SH-SY5Y (cell line): ENCODE measurements at regions not wholly inside any gene's neighbourhood (a gene's known extent, or its start where the extent isn't known, plus 50 kb on each side); places are given as distances from the start of the nearest gene placed in this dataset.

Experiments used
- GATA2 ChIP-seq: IDR thresholded peaks from 2 replicates; pipeline ENCODE4 v1.6.1; 2011; ENCODE audit warnings: mild to moderate bottlenecking, low read depth, low read length
- GATA3 ChIP-seq: IDR thresholded peaks from 2 replicates; pipeline ENCODE4 v1.6.1; 2011; ENCODE audit warnings: low read depth, mild to moderate bottlenecking, low read length, moderate library complexity

DNA sequence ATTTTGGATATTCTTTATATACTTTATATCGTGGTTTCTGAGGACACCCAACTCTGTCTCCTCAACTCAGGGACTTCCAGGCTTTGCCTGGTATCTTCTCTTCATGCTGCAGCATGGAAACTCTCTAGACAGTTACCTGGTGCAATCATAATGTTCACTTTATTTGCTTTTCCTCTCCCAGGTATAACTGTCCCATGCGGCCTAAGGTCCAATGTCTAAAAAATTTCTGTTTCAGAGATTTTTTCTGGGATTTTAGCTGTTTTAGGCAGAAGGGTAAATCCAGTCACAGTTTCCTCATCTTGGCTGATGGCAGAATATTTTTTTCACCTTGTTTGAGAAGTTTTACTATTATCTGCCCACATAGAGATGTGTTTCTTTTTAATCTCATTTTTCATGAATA is 139.9 kb upstream of the KCNMB2 start:
- no peak for TF ChIP-seq GATA2
- no peak for TF ChIP-seq GATA3

DNA sequence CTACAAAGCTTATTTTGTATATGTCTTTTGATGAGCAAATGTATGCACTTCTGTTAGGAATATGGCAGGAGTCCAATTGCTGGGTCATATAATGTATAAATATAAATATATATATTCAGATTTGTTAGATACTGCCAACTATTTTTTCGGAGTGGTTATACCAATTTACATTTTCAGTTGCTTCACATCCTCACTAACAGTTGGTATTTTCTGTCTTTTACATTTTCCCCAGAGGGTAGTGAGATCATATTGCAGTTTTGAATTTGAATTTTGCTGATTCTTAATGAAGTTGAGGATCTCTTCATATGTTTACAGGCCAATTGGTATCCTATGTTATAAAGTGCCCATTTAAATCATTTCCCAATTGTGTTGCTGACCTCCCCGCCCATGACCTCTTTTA is 139.0 kb upstream of the KCNMB2 start:
- TF ChIP-seq GATA3 = no peak
- no peak for TF ChIP-seq GATA2

DNA sequence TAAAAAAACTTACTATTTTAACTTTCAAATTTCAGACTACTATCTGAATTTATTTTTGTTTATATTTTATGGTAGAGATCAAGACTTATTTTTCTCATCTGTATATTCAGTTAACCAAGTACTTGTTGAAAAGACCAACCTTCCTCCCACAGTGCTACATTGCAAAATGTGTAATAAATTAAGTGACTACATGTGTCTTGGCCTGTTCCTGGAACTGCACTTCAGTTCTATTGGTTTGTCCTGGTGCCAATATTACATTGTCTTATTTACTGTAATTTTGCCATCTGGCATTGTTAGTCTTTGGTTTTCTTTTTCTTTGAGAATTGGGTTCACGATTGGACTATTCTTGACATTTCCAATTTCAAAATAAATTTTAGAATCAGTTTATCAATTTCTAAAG is 138.4 kb upstream of the KCNMB2 start:
- TF ChIP-seq GATA2 = no peak

DNA sequence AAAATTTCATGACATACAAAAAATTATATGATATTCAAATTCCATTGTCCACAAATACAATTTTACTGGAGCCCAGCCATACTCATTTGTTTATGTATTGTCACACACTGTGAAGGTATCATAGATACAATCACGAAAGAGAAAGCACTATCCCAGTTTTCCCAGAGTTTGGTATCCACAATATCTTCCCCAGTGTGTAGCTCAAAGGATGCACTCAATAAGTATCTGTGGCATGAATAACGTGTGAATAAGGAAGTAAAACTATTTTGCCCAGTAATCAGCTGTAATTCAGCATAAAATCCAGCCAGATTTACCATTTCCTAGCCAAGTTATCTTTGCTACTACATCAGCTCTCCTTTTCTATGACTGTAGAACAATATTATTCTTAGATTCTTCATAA is 131.3 kb upstream of the KCNMB2 start:
- TF ChIP-seq GATA2 = no peak
- TF ChIP-seq GATA3 = no peak

DNA sequence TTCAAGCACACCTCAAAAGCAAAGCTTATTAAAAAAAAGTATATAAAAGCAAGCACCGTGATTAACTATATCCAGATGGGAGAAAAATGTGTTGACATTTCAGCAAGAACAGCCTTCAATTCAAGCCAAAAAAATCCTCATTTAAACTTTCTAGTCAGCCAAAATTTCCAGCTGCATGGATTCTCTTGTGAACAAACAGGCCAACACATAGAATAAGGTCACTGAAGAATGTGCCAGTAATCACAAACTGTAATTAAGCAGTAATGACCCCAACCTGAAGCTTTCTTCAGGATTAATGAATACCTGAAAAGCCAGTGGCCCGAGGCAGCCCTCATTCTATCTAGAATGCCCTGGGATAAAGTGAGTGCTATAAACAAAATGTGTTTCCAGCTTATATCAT is 130.7 kb upstream of the KCNMB2 start:
- no peak for TF ChIP-seq GATA2
- TF ChIP-seq GATA3 = no peak

DNA sequence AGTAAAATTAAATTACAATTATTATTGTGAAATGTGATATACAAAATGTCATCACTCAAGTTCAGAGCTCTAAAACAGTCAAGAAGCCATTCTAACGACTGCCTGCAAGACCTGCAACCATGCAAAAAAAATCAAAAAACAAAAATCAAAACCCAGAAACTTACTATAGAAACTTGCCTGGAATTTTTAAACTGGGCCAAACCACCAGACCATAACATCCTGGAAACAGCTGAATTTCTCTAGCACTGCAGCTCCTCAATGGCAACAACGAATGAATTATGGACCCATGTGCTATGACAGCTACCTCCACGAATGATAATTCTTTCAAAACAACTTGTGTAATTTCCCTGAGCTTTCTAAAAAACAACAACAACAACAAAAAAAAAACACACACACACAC is 130.0 kb upstream of the KCNMB2 start:
- TF ChIP-seq GATA3 (no peak), GATA2 (no peak)

DNA sequence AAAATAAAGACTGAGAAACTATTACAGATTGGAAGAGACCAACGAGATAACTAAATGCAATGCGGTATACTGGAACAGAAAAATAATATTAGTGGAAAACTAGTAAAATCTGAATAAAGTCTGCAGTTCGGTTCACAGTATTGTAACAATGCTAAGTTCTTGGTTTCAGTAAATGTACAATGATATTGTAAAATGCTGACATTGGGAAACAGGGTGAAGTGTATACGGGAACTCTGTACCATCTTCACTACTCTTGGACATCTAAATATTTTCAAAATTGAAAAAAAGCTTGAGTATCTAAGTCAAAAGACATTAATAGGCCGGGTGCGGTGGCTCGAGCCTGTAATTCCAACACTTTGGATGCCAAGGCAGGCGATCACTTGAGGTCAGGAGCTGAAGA is 120.9 kb upstream of the KCNMB2 start:
- no peak for TF ChIP-seq GATA3

DNA sequence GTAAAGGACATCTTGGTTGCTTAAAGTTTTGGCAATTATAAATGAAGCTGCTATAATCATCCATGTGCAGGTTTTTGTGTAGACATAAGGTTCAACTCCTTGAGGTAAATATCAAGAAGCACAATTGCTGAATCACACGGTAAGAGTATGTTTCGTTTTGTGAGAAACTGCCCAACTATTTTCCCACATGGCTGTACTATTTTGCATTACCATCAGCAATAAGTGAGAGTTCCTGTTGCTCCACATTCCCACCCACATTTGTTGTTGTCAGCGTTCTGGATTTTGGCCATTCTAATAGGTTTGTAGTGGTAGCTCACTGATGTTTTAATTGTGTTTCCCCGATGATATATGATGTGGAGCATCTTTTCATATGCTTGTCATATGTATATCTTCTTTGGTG is 118.5 kb upstream of the KCNMB2 start:
- TF ChIP-seq GATA3 (no peak), GATA2 (no peak)

DNA sequence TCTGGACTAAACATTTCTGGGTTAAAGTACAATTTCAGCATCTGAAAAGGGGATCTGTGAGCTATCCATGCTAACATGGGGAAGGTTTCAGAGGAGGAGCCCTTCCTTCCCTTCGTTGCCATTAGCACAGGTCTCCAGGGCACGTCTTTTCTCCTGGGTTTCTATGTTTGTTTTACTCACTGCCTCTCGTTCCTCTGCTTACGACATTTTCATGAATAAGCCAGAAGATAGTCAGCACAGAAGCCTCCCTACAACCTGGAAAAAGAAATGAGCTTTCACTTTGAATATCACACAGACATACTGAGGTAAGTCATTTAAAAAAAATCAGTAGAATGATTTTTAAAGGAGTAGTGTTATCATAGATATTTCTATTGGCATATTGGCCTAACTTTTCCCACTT is 117.2 kb upstream of the KCNMB2 start:
- TF ChIP-seq GATA2 (no peak), GATA3 (no peak)

DNA sequence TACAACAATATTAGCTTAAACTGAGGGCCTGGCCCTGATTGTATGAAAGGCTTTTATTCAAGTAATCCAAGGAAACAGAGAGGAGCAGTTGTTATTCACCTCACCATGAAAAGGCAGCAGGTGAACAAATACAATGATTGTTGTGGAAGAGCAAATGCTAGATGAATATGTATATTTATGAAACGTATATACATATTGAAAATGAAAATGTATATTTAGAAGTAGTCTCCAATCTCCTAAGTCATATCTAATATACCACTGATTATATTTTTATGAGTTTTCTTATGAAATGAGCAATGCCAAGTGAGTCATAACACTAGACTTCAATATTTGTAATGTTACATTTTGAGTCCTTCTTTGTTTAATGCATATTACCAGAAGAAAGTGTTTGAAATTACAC is 116.2 kb upstream of the KCNMB2 start:
- no peak for TF ChIP-seq GATA3
- TF ChIP-seq GATA2 = no peak

DNA sequence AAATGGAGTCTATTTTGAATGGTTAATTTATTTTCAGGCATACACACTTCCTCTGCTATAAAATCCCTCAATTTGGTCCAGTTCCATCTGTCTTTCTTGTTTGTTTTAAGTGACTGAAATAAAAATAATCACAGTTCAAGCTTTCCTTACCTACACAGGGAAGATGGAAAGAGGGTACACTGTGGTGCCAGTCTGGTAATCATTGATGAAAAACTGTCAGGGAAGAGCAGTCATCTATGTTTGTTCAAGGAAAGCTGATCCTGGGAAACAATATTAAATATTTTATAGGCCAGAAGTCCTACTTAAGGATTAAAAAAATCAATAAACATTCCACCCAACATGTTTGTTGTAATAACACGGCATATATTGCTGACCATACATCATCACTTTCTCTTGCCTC is 115.2 kb upstream of the KCNMB2 start:
- TF ChIP-seq GATA3 (no peak), GATA2 (no peak)

DNA sequence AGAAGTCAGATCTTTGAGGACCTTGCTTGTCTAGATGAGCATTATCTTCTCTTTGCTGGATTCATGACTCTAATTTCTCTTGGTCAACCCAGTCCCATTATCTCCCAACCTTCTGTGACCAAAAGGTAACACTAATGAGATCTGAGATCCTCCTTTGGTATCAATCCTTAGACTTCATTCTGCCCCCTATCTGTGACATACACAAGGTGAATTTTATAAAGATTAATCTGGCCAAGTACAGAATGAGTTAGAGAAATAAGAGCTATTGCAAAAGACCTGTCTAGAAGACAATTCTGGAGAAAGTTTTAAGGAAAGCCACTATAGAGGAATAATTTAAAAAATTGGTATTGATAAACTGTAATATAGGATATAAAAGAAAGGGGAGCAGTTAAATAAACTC is 113.8 kb upstream of the KCNMB2 start:
- TF ChIP-seq GATA3 (no peak), GATA2 (no peak)

DNA sequence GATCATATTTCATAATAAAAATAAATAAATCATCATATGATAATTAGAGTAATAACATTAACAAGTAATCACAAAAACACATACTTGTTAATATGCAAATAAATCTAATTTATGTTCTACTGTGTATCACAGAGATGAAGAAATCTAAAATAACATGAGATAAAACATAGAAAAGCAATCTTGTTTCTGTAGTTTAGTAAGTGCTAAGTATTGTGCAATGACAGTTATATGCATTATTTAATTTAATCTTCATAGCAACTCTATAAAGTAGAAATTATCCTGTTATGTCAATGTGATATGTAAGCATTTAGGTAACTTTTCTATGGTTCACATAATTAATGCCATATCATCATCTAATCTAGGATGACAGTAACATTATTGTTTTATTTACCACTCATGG is 108.2 kb upstream of the KCNMB2 start:
- TF ChIP-seq GATA2 (no peak), GATA3 (no peak)

DNA sequence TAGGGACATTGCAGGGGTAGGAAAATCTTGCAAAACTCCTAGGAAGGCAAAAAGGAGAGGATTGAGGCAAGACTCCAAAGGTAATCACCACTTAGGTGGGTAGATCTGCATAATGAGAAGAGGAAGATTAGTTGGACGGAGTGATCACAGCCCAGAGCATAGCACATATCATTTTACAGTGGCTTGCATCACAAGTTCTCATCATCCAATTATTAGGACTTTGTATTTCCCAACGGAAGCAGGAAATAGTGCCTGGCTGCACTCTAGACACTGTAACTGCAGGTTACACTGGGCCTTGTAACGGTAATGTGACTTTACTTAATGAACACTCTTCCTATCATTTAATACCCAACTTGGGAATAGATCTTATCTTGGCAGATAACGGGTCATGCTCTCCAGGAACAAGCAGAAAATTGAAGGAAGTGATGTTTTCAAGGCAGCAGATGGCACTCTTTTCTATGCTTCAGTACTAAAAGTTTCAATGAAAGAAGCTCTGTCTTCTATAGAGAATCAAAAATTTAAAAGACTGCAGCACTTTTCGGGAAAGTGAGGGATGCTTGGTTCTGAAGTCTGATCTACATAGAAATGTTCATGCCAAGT is 101.9 kb upstream of the KCNMB2 start:
- 0 out of 2 replicates have a peak, but pooled peaks have one; percentile 15 for TF ChIP-seq GATA3
- TF ChIP-seq GATA2 = peak; percentile 56; the same call in 1 of the 2 replicates

DNA sequence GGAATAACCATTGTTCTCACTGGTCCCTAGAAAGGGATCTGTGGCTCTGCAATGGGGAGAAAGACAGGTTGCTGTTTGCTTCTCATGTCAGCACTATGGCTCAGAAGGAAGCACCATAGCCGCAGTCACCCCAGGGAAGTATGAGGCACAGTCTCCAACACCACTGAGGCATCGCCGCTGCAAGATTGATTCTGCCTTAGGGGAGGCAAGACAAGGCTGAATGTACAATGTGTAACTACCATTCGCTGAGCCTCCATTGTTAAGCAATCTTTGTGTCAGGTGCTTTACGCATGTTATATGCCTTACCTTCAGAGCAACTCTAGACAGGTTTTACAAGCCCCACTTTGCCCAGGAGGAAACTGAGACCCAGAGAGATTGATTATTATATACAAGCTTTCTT is 100.7 kb upstream of the KCNMB2 start:
- TF ChIP-seq GATA3 = no peak
- TF ChIP-seq GATA2 = no peak

DNA sequence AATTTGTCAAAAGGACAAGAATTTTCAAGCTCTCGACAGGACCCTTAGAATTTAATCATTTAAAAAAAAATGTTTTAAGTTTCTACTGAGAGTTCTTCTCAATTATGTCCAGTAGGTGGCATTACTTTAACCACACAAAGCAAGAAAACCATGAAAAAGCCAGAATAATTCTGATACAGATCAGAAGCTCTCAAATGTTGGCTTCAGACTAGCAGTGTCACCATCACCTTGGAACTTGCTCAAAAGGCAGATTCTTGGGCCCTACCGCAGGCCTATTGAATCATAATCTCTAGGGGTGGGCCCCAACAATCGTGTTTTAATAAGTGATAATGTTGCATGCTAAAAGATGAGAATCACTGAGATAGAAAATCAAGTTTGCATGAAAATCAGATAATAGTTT is 99.5 kb upstream of the KCNMB2 start:
- TF ChIP-seq GATA2 (peak; percentile 72), GATA3 (peak; percentile 75)

DNA sequence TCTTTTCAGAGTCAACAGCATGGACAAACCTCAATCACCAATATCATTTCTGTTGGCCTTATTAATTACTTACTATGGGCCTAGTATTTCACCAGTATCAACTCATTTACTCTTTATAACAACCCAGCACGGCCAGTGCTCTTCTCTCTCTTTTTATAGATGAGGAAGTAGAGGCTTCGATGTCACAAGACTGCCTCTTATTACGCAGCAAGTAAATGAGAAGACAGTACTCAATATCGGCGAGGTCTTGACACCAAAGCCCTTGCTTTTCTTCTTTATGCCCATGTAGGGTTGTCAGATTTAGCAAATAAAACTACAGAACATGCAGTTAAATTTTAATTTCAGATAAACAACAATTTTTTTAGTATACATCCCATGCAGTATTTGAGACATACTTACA is 99.0 kb upstream of the KCNMB2 start:
- TF ChIP-seq GATA2 (no peak), GATA3 (no peak)
